ENCODE measurements at regions not wholly inside any gene's neighbourhood (a gene's known extent, or its start where the extent isn't known, plus 50 kb on each side); places are given as distances from the start of the nearest gene placed in this dataset.

DNA sequence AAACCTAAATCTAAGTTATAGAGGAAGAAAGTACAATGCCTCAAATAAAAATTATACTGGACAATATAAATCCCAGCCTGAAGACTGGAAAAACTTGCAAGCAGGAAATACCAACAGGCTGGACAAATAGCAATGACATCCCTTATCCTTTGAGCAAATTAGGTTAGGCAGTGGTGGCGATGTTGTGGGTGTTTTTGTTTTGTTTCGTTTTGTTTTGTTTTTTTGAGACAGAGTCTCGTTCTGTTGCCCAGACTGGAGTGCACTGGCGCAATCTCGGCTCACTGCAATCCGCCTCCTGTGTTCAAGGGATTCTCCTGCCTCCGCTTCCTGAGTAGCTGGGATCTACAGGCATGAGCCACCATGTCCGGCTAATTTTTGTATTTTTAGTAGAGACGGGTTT, 57.3 kb upstream of the TES start:
- no peak overlapping the region for H3K4me3 ChIP-seq (ENCODE audit: low read depth, low read length)
- TF ChIP-seq, protein P1, sequence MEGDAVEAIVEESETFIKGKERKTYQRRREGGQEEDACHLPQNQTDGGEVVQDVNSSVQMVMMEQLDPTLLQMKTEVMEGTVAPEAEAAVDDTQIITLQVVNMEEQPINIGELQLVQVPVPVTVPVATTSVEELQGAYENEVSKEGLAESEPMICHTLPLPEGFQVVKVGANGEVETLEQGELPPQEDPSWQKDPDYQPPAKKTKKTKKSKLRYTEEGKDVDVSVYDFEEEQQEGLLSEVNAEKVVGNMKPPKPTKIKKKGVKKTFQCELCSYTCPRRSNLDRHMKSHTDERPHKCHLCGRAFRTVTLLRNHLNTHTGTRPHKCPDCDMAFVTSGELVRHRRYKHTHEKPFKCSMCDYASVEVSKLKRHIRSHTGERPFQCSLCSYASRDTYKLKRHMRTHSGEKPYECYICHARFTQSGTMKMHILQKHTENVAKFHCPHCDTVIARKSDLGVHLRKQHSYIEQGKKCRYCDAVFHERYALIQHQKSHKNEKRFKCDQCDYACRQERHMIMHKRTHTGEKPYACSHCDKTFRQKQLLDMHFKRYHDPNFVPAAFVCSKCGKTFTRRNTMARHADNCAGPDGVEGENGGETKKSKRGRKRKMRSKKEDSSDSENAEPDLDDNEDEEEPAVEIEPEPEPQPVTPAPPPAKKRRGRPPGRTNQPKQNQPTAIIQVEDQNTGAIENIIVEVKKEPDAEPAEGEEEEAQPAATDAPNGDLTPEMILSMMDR (IDR thresholded peaks at IDR 0.05; ENCODE audit: insufficient read depth, low read depth, low read length): no peak
- no peak for DNase-seq (ENCODE audit: low read depth)

DNA sequence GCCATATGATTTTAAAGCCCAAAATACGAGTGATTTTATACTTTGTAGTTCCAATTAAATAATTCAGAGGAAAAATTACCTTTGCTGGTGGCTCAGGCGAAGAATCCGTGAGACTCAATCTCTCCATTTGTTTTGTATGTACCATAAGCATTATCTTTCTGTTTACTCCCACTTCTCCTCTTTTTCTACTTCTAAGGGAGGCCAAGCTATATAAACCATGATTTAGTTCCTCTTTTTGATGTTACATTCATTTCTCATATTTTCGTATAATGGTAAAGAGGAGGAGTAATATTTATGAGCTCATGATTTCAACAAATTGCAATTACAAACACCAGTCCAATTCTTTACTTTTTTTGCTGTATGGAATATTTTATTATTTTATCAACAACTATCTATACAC, 50.6 kb upstream of the TES start:
- H3K4me3 ChIP-seq (ENCODE audit: low read depth, low read length): no peak overlapping the region
- TF ChIP-seq, protein P1 (IDR thresholded peaks at IDR 0.05; ENCODE audit: insufficient read depth, low read depth, low read length): no peak
- DNase-seq (ENCODE audit: low read depth): no peak

Measured in fibroblast of villous mesenchyme (primary cell).